IMR-90 (cell line): ENCODE measurements at regions not wholly inside any gene's neighbourhood (a gene's known extent, or its start where the extent isn't known, plus 50 kb on each side); places are given as distances from the start of the nearest gene placed in this dataset.

ENCODE experiments used
- ATAC-seq: fragments of 200-7000 bp; cut with Tn5 transposase; 2 replicates; pipeline ENCODE4 v1.9.1; 2020; ENCODE audit warnings: low read depth, mild to moderate bottlenecking, moderate library complexity
- BruUV-seq: library from RNA; stranded (reverse); fragments of 400-500 nt; replicated peaks from 2 replicates; lab custom pipeline; 2021; lab: Mats Ljungman, UMichigan
- CTCF ChIA-PET: fragments of 300-600 bp; formaldehyde crosslinking; extraction: SDS; loops from one replicate; lab custom pipeline; 2021; ENCODE audit warnings: antibody characterized with exemption; lab: Yijun Ruan, JAX
- POLR2A ChIA-PET: fragments of 300-600 bp; sonication (Branson Sonifier 250); formaldehyde crosslinking; loops from one replicate; lab custom pipeline; 2022; ENCODE audit warnings: antibody characterized with exemption; ENCODE audit not compliant: unreplicated experiment; lab: Charles Lee
- DNase-seq: peaks from one replicate; pipeline ENCODE4 v3.0.0; 2013
- H2AFZ ChIP-seq: replicated peaks from 2 replicates; pipeline ENCODE3; 2013; ENCODE audit warnings: low read length, mild to moderate bottlenecking; ENCODE audit not compliant: poor library complexity
- H2AK5ac ChIP-seq: 2 replicates; pipeline ENCODE4 v1.6.1; 2013; ENCODE audit warnings: low read depth, low read length, inconsistent platforms
- H2AK9ac ChIP-seq: replicated peaks from 2 replicates; pipeline ENCODE3; 2013; ENCODE audit warnings: mild to moderate bottlenecking, low read depth, low read length, moderate library complexity; ENCODE audit not compliant: poor library complexity
- H2BK120ac ChIP-seq: 2 replicates; pipeline ENCODE4 v1.6.1; 2013; ENCODE audit warnings: low read depth, low read length, inconsistent platforms
- H2BK15ac ChIP-seq: 3 replicates; pipeline ENCODE4 v1.6.1; 2013; ENCODE audit warnings: low read depth, low read length, inconsistent platforms
- H2BK20ac ChIP-seq: 2 replicates; pipeline ENCODE4 v1.6.1; 2013; ENCODE audit warnings: low read depth, mild to moderate bottlenecking, inconsistent platforms, low read length, moderate library complexity
- H2BK5ac ChIP-seq: 2 replicates; pipeline ENCODE4 v1.6.1; 2013; ENCODE audit warnings: mild to moderate bottlenecking, low read depth, low read length, inconsistent platforms; ENCODE audit not compliant: poor library complexity, severe bottlenecking
- H3K14ac ChIP-seq: replicated peaks from 2 replicates; pipeline ENCODE4 v1.6.1; 2013; ENCODE audit warnings: low read depth, low read length, inconsistent platforms
- H3K18ac ChIP-seq: 2 replicates; pipeline ENCODE4 v1.6.1; 2013; ENCODE audit warnings: low read depth, low read length, control low read depth
- H3K23ac ChIP-seq: 2 replicates; pipeline ENCODE4 v1.6.1; 2013; ENCODE audit warnings: low read depth, low read length, inconsistent platforms
- H3K27ac ChIP-seq: 2 replicates; pipeline ENCODE4 v1.5.1; 2013; ENCODE audit warnings: mild to moderate bottlenecking, control low read depth, low read length; ENCODE audit not compliant: insufficient read depth
- H3K27me3 ChIP-seq: 2 replicates; pipeline ENCODE4 v1.6.1; 2013; ENCODE audit warnings: low read length; ENCODE audit not compliant: control insufficient read depth, insufficient read depth
- H3K36me3 ChIP-seq: 2 replicates; pipeline ENCODE4 v1.6.1; 2013; ENCODE audit warnings: low read length, mixed read lengths; ENCODE audit not compliant: control insufficient read depth, insufficient read depth
- H3K4ac ChIP-seq: 2 replicates; pipeline ENCODE4 v1.6.1; 2013; ENCODE audit warnings: low read depth, low read length, inconsistent platforms
- H3K4me1 ChIP-seq: 2 replicates; pipeline ENCODE4 v1.6.1; 2013; ENCODE audit warnings: low read length, mixed read lengths; ENCODE audit not compliant: control insufficient read depth, insufficient read depth
- H3K4me2 ChIP-seq: 2 replicates; pipeline ENCODE4 v1.6.1; 2013; ENCODE audit warnings: low read depth, mild to moderate bottlenecking, control low read depth, low read length, moderate library complexity
- H3K4me3 ChIP-seq: 2 replicates; pipeline ENCODE4 v1.5.1; 2013; ENCODE audit warnings: low read depth, mild to moderate bottlenecking, control low read depth, low read length, moderate library complexity; ENCODE audit not compliant: insufficient read depth
- H3K56ac ChIP-seq: 2 replicates; pipeline ENCODE4 v1.6.1; 2013; ENCODE audit warnings: low read length, inconsistent platforms; ENCODE audit not compliant: insufficient read depth; ENCODE audit errors: extremely low read depth
- H3K79me1 ChIP-seq, 2 experiments: 2 replicates each; pipeline ENCODE4 v1.6.1; 2013; ENCODE audit warnings: low read length in 2 of 2, inconsistent platforms in 1 of 2, low read depth in 1 of 2
- H3K9ac ChIP-seq: 2 replicates; pipeline ENCODE4 v1.6.1; 2013; ENCODE audit warnings: low read depth, low read length, control low read depth
- H3K9me1 ChIP-seq: 2 replicates; pipeline ENCODE4 v1.6.1; 2013; ENCODE audit warnings: low read length, inconsistent platforms; ENCODE audit not compliant: insufficient read depth
- H3K9me3 ChIP-seq: 2 replicates; pipeline ENCODE4 v1.6.1; 2013; ENCODE audit warnings: low read length; ENCODE audit not compliant: control insufficient read depth, insufficient read depth
- H4K20me1 ChIP-seq: 2 replicates; pipeline ENCODE4 v1.6.1; 2013; ENCODE audit warnings: low read length, inconsistent platforms; ENCODE audit not compliant: insufficient read depth
- H4K5ac ChIP-seq: 2 replicates; pipeline ENCODE4 v1.6.1; 2013; ENCODE audit warnings: mild to moderate bottlenecking, low read depth, low read length, control low read depth
- H4K8ac ChIP-seq, 2 experiments: 2 replicates each; pipeline ENCODE4 v1.6.1; 2013; ENCODE audit warnings: low read depth in 2 of 2, low read length in 2 of 2, control low read depth in 1 of 2, inconsistent platforms in 1 of 2
- H4K91ac ChIP-seq: 2 replicates; pipeline ENCODE4 v1.6.1; 2013; ENCODE audit warnings: low read depth, low read length, inconsistent platforms; ENCODE audit not compliant: insufficient read depth
- BHLHE40 ChIP-seq: fragments of 150-350 bp; IDR thresholded peaks from 2 replicates; pipeline ENCODE4 v1.6.1; 2016; ENCODE audit warnings: mild to moderate bottlenecking, low read depth, low read length
- CEBPB ChIP-seq: IDR thresholded peaks from 2 replicates; pipeline ENCODE4 v1.6.1; 2012; ENCODE audit warnings: low read depth, low read length, improper control_type of control experiment
- CHD1 ChIP-seq: IDR thresholded peaks from 2 replicates; pipeline ENCODE4 v1.6.1; 2012; ENCODE audit warnings: low read depth, low read length, improper control_type of control experiment
- MAFK ChIP-seq: IDR thresholded peaks from 2 replicates; pipeline ENCODE4 v1.6.1; 2012; ENCODE audit warnings: low read depth, low read length, improper control_type of control experiment
- MXI1 ChIP-seq: IDR thresholded peaks from 2 replicates; pipeline ENCODE4 v1.6.1; 2012; ENCODE audit warnings: low read depth, mild to moderate bottlenecking, low read length, moderate library complexity, borderline replicate concordance
- NFE2L2 ChIP-seq: fragments of 150-350 bp; IDR thresholded peaks from 2 replicates; pipeline ENCODE4 v1.6.1; 2016; ENCODE audit warnings: low read depth, mild to moderate bottlenecking, low read length
- RAD21 ChIP-seq: IDR thresholded peaks from 2 replicates; pipeline ENCODE4 v1.6.1; 2012; ENCODE audit warnings: low read length, improper control_type of control experiment
- RFX5 ChIP-seq: IDR thresholded peaks from 2 replicates; pipeline ENCODE4 v1.8.0; 2012; ENCODE audit warnings: low read depth, mild to moderate bottlenecking, low read length, moderate library complexity
- USF2 ChIP-seq: fragments of 150-350 bp; IDR thresholded peaks from 2 replicates; pipeline ENCODE4 v1.6.1; 2017; ENCODE audit warnings: mild to moderate bottlenecking, antibody characterized with exemption, low read length, low read depth
- WGBS, 2 experiments: methylation state at CpG; one replicate each; pipeline versions ENCODE4 v1.1.5 to v1.1.7; 2013; ENCODE audit warnings: missing lambda C conversion rate in 2 of 2; ENCODE audit not compliant: insufficient read length in 1 of 2; ENCODE audit errors: extremely low coverage in 2 of 2; 5-methylcytosine and 5-hydroxymethylcytosine counted together
- dilution Hi-C: fragments of 300-500 bp; cut with HindIII; formaldehyde crosslinking; loops from one replicate; pipeline ENCODE4 v1.14.3; 2018; ENCODE audit warnings: low sequenced_read_pairs; ENCODE audit not compliant: unreplicated experiment
- in situ Hi-C: fragments of 300-500 bp; cut with MboI; formaldehyde crosslinking; loops from 3 replicates; pipeline ENCODE4 v1.14.3; 2019; ENCODE audit warnings: low sequenced_read_pairs, inconsistent platforms, mixed read lengths
- intact Hi-C: fragments of 100-400 bp; cut with micrococcal nuclease; formaldehyde crosslinking; loops from 2 replicates; pipeline ENCODE4 v1.10.0; 2022
- TF ChIP-seq, protein P1 (sequence below): conservative IDR thresholded peaks from 2 replicates; pipeline ENCODE4 v1.5.1; 2012; ENCODE audit warnings: mild to moderate bottlenecking, low read depth, low read length, improper control_type of control experiment
- TF ChIP-seq, protein P2 (sequence below): fragments of 150-350 bp; IDR thresholded peaks from 2 replicates; pipeline ENCODE4 v1.6.1; 2016; ENCODE audit warnings: low read depth, mild to moderate bottlenecking, low read length, moderate library complexity, borderline replicate concordance

GRCh38 chr5:68151812-68152211 is 63.7 kb upstream of the PIK3R1 start:
- Histone ChIP-seq H2AK5ac (no peak overlapping the region), H3K9ac (no peak overlapping the region), H3K18ac (no peak overlapping the region), H3K23ac (no peak overlapping the region), H2BK5ac (no peak overlapping the region), H2BK120ac (no peak overlapping the region), H3K4me3 (no peak overlapping the region), H2AFZ (no peak overlapping the region), H3K27me3 (no peaks in the 10 kb centered on the region), H3K36me3 (no peaks in the 10 kb centered on the region), H3K27ac (no peak overlapping the region), H3K9me1 (no peaks in the 10 kb centered on the region), H3K9me3 (no peaks in the 10 kb centered on the region), H3K56ac (no peak overlapping the region), H2BK15ac (no peak overlapping the region), H4K5ac (no peak overlapping the region), H3K79me1 (no peaks in the 10 kb centered on the region), H3K4me2 (no peak overlapping the region), H4K20me1 (no peaks in the 10 kb centered on the region), H4K91ac (no peak overlapping the region), H3K14ac (no peak overlapping the region), H3K4me1 (0 out of 2 replicates have a peak, but pooled peaks cover 2% of the 10 kb centered on the region), H3K4ac (no peak overlapping the region), H2BK20ac (no peak overlapping the region), H2AK9ac (no peak overlapping the region), H4K8ac (no peak overlapping the region)
- ATAC-seq = no peak
- no CpG with 5 or more reads among the region's 4 CpGs for WGBS, 2 experiments
- in situ Hi-C loops (no loop called here), intact Hi-C loops (no loop called here), dilution Hi-C loops (no loop called here)
- no TSS peak for BruUV-seq
- POLR2A ChIA-PET = no interaction called here
- no peak for DNase-seq
- CTCF ChIA-PET = interaction anchor here (0.6 kb wide), 1 partner anchor 279 kb away, joined by 4 read pairs; no protein-coding TSS in a partner anchor
- TF ChIP-seq RFX5 = no peak
- no peak for TF ChIP-seq MXI1
- no peak for TF ChIP-seq NFE2L2
- TF ChIP-seq, protein P1, sequence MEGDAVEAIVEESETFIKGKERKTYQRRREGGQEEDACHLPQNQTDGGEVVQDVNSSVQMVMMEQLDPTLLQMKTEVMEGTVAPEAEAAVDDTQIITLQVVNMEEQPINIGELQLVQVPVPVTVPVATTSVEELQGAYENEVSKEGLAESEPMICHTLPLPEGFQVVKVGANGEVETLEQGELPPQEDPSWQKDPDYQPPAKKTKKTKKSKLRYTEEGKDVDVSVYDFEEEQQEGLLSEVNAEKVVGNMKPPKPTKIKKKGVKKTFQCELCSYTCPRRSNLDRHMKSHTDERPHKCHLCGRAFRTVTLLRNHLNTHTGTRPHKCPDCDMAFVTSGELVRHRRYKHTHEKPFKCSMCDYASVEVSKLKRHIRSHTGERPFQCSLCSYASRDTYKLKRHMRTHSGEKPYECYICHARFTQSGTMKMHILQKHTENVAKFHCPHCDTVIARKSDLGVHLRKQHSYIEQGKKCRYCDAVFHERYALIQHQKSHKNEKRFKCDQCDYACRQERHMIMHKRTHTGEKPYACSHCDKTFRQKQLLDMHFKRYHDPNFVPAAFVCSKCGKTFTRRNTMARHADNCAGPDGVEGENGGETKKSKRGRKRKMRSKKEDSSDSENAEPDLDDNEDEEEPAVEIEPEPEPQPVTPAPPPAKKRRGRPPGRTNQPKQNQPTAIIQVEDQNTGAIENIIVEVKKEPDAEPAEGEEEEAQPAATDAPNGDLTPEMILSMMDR = no peak
- TF ChIP-seq RAD21 = no peak
- no peak for TF ChIP-seq USF2
- no peak for TF ChIP-seq CHD1
- no peak for TF ChIP-seq BHLHE40
- TF ChIP-seq MAFK = no peak
- no peak for TF ChIP-seq CEBPB
- TF ChIP-seq, protein P2, sequence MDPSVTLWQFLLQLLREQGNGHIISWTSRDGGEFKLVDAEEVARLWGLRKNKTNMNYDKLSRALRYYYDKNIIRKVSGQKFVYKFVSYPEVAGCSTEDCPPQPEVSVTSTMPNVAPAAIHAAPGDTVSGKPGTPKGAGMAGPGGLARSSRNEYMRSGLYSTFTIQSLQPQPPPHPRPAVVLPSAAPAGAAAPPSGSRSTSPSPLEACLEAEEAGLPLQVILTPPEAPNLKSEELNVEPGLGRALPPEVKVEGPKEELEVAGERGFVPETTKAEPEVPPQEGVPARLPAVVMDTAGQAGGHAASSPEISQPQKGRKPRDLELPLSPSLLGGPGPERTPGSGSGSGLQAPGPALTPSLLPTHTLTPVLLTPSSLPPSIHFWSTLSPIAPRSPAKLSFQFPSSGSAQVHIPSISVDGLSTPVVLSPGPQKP = no peak
